ENCODE measurements at regions not wholly inside any gene's neighbourhood (a gene's known extent, or its start where the extent isn't known, plus 50 kb on each side); places are given as distances from the start of the nearest gene placed in this dataset.

DNA sequence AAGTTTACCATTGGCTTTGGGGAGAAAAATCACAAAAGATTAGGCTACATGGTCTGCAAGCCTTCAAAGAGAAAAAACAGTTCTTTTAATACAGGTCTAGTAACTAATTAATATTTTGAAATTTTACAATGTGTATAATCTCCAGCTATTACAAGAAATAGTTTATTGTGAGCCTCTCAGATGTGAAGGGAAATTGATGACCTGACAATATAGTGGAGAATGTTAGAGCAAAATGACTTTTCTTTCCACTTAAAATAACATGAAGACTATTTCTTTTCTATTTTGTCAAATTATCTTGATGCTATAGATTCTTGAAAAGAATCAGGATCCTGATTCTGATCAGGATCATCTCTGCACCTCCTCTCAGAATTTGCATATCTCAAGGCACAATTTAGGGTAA lies 362.3 kb downstream of the PMP22 start:
- TF ChIP-seq, protein P1, sequence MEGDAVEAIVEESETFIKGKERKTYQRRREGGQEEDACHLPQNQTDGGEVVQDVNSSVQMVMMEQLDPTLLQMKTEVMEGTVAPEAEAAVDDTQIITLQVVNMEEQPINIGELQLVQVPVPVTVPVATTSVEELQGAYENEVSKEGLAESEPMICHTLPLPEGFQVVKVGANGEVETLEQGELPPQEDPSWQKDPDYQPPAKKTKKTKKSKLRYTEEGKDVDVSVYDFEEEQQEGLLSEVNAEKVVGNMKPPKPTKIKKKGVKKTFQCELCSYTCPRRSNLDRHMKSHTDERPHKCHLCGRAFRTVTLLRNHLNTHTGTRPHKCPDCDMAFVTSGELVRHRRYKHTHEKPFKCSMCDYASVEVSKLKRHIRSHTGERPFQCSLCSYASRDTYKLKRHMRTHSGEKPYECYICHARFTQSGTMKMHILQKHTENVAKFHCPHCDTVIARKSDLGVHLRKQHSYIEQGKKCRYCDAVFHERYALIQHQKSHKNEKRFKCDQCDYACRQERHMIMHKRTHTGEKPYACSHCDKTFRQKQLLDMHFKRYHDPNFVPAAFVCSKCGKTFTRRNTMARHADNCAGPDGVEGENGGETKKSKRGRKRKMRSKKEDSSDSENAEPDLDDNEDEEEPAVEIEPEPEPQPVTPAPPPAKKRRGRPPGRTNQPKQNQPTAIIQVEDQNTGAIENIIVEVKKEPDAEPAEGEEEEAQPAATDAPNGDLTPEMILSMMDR (IDR thresholded peaks at IDR 0.05 in 2 of 3, conservative IDR thresholded peaks at IDR 0.05 in 1 of 3; ENCODE audit: borderline replicate concordance in 1 of 3, insufficient read depth in 1 of 3, low read depth in 2 of 3, low read length in 2 of 3) = no peak
- no peak for TF ChIP-seq POLR2A (IDR thresholded peaks at IDR 0.05; ENCODE audit: borderline replicate concordance, extremely low read depth, insufficient read depth, insufficient read length)
- no peak for TF ChIP-seq SP1 (IDR thresholded peaks at IDR 0.05; ENCODE audit: low read depth)
- TF ChIP-seq EZH2 (IDR thresholded peaks at IDR 0.05) = no peak
- TF ChIP-seq, protein P2, sequence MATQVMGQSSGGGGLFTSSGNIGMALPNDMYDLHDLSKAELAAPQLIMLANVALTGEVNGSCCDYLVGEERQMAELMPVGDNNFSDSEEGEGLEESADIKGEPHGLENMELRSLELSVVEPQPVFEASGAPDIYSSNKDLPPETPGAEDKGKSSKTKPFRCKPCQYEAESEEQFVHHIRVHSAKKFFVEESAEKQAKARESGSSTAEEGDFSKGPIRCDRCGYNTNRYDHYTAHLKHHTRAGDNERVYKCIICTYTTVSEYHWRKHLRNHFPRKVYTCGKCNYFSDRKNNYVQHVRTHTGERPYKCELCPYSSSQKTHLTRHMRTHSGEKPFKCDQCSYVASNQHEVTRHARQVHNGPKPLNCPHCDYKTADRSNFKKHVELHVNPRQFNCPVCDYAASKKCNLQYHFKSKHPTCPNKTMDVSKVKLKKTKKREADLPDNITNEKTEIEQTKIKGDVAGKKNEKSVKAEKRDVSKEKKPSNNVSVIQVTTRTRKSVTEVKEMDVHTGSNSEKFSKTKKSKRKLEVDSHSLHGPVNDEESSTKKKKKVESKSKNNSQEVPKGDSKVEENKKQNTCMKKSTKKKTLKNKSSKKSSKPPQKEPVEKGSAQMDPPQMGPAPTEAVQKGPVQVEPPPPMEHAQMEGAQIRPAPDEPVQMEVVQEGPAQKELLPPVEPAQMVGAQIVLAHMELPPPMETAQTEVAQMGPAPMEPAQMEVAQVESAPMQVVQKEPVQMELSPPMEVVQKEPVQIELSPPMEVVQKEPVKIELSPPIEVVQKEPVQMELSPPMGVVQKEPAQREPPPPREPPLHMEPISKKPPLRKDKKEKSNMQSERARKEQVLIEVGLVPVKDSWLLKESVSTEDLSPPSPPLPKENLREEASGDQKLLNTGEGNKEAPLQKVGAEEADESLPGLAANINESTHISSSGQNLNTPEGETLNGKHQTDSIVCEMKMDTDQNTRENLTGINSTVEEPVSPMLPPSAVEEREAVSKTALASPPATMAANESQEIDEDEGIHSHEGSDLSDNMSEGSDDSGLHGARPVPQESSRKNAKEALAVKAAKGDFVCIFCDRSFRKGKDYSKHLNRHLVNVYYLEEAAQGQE (IDR thresholded peaks at IDR 0.05; ENCODE audit: low read depth) = no peak
- no peak for TF ChIP-seq CBX3 (IDR thresholded peaks at IDR 0.05; ENCODE audit: low read depth)
- TF ChIP-seq POLR2AphosphoS5 (IDR thresholded peaks at IDR 0.05; ENCODE audit: low read depth, low read length) = no peak
- TF ChIP-seq, protein P3, sequence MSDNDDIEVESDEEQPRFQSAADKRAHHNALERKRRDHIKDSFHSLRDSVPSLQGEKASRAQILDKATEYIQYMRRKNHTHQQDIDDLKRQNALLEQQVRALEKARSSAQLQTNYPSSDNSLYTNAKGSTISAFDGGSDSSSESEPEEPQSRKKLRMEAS (IDR thresholded peaks at IDR 0.05) = no peak
